Fibroblast of the conjunctiva (primary cell): ENCODE measurements at regions not wholly inside any gene's neighbourhood (a gene's known extent, or its start where the extent isn't known, plus 50 kb on each side); places are given as distances from the start of the nearest gene placed in this dataset.
"Not testable (repeated sequence)": the region's sequence is repeated elsewhere in the genome, so short reads cannot be mapped to it uniquely, and the experiment has no call there.

Source experiments
- DNase-seq: peaks from one replicate; pipeline ENCODE4 v3.0.0-alpha.2; 2010; ENCODE audit warnings: low read depth

DNA sequence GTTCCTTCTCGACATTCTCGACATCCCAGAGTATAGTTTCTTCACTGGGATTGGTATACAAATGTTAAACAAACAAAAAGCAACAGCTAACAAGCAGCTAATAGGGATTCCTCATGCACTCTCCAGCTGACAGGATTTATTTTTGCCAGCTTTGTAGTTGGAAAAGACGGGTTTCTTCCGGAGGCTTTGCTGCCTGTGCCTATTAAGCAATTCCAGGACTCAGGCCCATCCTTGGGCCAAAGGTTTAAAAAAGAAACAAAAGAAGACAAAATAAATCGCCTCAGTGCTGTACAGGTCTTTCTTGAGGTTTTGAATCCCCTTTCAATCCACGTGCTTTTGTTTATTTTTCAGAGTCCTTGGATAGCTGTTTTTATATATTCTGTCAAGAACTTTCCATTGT, 1414.5 kb upstream of the PCDH9 start:
- DNase-seq = no peak

- no peak for DNase-seq
These were observed 1406.6 kb upstream of the PCDH9 start for GRCh38 chr13:68636784-68637183.

GRCh38 chr13:68628994-68629393, 1398.9 kb upstream of the PCDH9 start:
- no peak for DNase-seq

- DNase-seq = no peak
These were observed 1397.2 kb upstream of the PCDH9 start for GRCh38 chr13:68627379-68627778.

- DNase-seq = no peak
These were observed 1386.6 kb upstream of the PCDH9 start for GRCh38 chr13:68616600-68617222.

GRCh38 chr13:68609661-68610060, 1379.5 kb upstream of the PCDH9 start:
- DNase-seq = no peak

GRCh38 chr13:68608147-68608546, 1378.0 kb upstream of the PCDH9 start:
- DNase-seq = no peak

GRCh38 chr13:68597641-68598040, 1367.5 kb upstream of the PCDH9 start:
- DNase-seq = no peak

GRCh38 chr13:68588623-68589022, 1358.5 kb upstream of the PCDH9 start:
- no peak for DNase-seq

- no peak for DNase-seq
These were observed 1354.6 kb upstream of the PCDH9 start for GRCh38 chr13:68584776-68585175.

DNA sequence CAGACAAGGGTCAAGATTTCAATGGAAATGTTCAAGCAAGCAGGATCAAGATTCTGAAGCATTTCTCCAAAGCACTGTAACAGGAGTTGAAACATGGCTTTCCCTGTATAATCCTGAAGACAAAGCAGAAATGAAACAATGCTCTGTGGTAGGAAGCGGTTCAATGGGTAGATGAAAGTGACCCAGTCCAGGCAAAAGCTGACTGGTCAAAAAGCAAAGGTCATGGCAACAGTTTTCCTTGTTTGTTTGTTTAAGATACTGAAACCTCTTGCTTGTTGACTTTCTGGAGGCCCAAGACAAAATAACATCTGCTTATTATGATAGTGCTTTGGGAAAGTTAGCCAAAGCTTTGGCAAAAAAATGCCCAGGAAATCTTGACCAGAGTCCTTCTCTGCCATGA, 1343.9 kb upstream of the PCDH9 start:
- DNase-seq = no peak

DNA sequence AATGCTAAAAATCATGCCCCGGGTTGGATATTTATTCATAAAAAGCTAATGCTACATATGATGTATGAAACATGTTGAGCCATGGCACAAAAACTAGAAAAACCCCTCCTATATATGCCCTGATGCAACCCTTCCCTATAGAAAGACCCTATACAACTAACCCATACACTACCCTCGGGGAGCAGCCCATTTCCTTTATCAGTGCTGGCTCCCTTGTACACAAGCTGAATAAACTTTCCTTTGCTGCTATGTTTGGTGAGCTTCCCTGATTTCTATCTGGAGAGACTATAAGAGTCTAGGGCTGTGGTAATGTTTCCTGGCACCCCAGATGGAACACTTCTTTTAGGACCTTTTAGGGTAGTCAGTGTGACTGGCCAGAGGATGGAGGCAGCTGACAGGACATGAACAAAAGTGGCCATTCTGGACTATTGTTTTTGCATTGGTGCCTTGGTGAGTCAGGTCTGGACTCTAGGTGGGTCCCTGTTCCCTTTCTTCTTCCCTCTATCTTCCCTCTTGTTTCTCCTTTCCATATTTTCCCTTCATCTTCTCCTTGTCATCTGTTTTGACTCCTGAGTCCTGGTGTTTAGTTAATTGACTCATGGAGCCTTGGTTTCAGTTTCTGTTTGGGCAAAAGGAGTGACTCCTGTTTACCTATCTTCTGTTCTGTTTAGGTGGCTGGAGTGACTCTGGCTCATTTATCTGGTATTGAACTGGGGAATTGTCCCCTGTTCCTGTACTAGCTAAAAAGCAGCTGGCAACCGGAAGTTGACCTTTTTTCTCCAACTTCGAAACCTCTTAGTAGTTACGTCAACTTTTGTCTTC, 1321.8 kb upstream of the PCDH9 start:
- no peak for DNase-seq

DNA sequence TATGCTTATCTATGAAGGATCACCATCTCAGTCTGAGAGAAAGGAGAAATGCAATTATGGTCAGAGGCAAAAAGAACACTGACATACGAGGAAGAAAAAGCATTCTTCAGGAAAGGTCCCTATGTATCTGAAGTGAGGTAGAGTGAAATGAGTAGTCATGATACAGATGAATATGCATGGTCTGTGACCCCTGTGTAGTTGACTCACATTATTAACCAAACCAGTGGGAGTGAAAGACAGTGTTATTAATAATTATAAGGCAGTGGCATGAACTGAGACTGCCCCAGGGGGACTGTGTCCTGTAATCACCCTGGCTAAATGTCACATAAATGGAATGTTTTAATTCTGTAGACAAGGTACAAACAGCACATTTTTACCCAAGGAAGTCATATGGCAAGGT, 1320.2 kb upstream of the PCDH9 start:
- DNase-seq = no peak

- no peak for DNase-seq
These were observed 1310.1 kb upstream of the PCDH9 start for GRCh38 chr13:68540244-68540643.

GRCh38 chr13:68535329-68535728, 1305.2 kb upstream of the PCDH9 start:
- no peak for DNase-seq

DNA sequence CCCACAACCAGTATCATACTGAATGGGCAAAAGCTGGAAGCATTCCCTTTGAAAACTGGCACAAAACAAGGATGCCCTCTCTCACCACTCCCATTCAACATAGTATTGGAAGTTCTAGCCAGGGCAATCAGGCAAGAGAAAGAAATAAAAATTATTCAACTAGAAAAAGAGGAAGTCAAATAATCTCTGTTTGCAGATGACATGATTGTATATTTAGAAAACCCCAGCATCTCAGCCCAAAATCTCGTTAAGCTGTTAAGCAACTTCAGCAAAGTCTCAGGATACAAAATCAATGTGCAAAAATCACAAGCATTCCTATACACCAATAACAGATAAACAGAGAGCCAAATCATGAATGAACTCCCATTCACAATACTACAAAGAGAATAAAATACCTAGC, 1297.0 kb upstream of the PCDH9 start:
- DNase-seq = not testable (repeated sequence)

GRCh38 chr13:68523838-68524424, 1293.8 kb upstream of the PCDH9 start:
- no peak for DNase-seq

DNA sequence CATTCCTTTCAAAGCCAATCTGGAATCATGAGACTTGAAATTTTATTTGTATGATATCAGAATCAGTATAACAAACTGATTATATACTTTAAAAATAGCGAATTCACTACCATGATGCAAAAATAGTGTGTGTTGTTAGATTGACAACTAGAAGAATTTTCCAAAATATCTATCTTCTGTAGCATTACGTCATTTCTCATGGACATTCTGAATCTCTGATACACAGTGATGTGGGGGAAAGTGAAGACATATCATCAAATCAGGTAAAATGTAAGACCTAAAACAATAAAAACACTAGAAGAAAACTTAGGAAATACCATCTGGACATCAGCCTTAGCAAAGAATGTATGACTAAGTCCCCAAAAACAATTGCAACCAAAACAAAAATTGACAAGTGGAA, 1292.0 kb upstream of the PCDH9 start:
- DNase-seq = no peak

DNA sequence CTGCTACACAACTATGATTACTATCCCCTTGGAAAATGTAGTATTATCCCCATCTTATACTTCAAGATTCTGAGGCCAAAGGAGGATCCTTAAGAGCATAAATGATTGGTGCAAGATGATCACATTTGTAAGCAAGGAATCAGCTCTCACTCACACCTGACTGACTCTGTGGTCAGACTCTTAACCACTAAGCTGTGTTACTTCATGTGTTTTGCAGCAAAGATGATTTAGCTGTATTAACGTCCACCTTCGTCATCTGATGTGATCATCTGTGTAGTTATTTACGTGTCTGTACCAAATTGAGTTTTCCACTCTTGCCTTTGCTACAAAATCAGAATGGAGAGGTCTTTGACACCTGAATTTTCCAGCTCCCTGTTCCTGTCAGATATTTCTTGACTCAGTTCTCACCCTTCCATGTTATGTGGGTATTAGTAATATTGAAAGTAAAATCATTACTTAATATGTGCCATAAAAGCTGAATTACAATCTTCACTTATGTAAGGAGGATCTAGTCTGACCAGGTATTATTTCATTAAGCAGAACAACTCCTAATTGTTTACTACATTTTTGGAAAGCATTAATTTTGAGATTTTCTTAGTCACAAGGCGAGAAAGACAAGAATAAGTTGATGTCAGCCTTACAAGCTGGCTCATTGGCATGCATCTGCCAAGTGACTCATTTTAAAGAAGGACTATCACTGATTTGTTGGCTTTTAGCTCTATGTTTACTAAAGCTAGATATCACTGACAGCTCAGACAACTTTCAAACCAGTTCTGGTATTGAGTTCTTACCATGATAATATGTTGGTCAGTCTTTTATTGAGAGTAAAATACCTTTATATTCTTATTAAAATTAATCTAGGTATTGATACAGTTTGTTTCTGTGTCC, 1279.8 kb upstream of the PCDH9 start:
- no peak for DNase-seq

DNA sequence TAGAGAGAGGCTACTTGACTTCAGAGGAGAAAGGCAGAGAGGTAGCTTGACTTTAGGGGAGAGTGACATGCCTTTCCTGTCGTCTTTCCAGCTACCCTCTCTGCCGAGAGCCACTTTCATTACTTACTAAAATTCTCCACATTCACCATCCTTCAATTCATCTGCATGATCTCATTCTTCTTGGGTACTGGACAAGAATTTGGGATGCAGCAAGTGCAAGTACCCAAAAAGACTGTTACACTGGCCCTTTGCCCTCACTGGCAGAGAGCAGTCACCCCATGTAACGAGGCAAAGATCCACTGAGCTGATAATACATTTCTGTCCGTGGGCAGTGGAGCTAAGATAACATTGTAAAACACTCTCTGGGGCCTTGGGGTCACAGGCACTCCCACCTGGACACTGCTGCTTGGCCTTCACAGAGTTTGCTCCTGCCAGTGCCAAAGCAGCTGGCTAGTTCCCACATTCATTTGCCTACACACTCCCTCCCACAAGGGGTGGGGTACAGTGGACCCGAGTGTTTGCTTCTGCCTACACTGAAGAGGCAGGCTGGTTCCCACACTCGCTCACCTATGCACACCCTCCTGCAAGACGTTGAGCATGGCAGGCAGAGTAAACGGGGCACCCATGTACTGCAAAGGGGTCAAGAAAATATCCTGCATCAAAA, 1276.9 kb upstream of the PCDH9 start:
- DNase-seq = no peak

DNA sequence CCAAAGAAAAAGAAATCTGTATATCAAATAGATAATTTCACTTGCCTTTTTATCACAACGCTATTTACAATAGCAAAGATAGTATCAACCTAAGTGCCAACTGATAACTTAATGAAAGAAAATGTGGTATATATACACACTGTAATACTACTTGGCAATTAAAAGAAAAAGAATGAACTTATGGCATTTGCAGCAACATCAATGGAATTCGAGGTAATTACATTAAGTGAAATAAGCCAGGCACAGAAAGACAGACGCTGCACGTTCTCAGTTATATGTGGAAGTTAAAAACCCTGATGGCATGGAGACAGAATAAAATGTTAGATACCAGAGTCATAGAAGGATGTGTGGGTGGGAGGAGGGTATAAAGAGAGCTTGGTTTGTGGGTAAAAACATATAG, 1260.5 kb upstream of the PCDH9 start:
- DNase-seq = no peak

DNA sequence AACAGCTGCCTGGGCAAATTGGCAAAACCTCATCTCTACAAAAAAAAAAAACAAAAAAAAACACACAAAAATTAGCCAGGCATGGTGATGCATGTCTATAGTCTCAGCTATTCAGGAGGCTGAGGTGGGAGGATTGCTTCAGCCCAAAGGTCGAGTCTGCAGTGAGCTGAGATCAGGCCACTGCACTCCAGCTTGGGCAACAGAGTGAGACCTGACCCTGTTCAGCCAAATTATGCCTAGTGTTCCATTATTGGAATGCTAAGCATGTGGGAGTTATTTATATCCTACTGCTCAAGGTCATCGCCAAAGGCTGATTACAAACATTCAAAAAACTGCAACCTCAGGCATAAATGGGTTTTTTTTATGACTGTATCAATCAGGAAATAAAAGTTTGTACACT, 1251.0 kb upstream of the PCDH9 start:
- no peak for DNase-seq
